Right lobe of liver (tissue), 6 donors: ENCODE measurements at regions not wholly inside any gene's neighbourhood (a gene's known extent, or its start where the extent isn't known, plus 50 kb on each side); places are given as distances from the start of the nearest gene placed in this dataset.

Experiments
- ATAC-seq, 4 donors: fragments of 200-7000 bp; cut with Tn5 transposase; one replicate each; pipeline ENCODE4 v1.9.1; 2020; ENCODE audit warnings: mild to moderate bottlenecking in 4 of 4, moderate library complexity in 4 of 4
- DNase-seq, 3 donors: peaks; one replicate each; pipeline ENCODE4 v3.0.0-alpha.2; 2020
- H3K27ac ChIP-seq, 3 donors: fragments of 200-600 bp; one replicate each; pipeline ENCODE4 v1.8.0; 2022
- H3K27me3 ChIP-seq, 2 donors: fragments of 200-600 bp; one replicate each; pipeline ENCODE4 v1.8.0; 2022
- H3K36me3 ChIP-seq, 4 donors: fragments of 200-600 bp; sonication (generic) in 1 of 4; one replicate each; pipeline versions ENCODE4 v1.5.1 to v1.8.0; 2017 to 2022; ENCODE audit warnings: control low read depth in 1 of 4
- H3K4me1 ChIP-seq, 4 donors: fragments of 200-600 bp; sonication (generic) in 1 of 4; one replicate each; pipeline versions ENCODE4 v1.5.1 to v1.8.0; 2017 to 2022; ENCODE audit warnings: control low read depth in 1 of 4
- H3K4me3 ChIP-seq, 3 donors: fragments of 200-600 bp; one replicate each; pipeline ENCODE4 v1.8.0; 2022
- H3K9me3 ChIP-seq, 4 donors: fragments of 200-600 bp; sonication (generic) in 1 of 4; one replicate each; pipeline versions ENCODE4 v1.5.1 to v1.8.0; 2017 to 2022; ENCODE audit warnings: control low read depth in 1 of 4
- POLR2A ChIP-seq: fragments of 450-650 bp; IDR thresholded peaks from one replicate; pipeline ENCODE4 v1.6.1; 2017; ENCODE audit warnings: antibody characterized with exemption, mild to moderate bottlenecking
- WGBS: methylation state at CpG from one replicate; pipeline ENCODE4 v1.1.6; 2018; ENCODE audit warnings: low coverage, low lambda C conversion rate; ENCODE audit not compliant: insufficient coverage; ENCODE audit errors: missing lambda C conversion rate; 5-methylcytosine and 5-hydroxymethylcytosine counted together
- intact Hi-C, 2 donors: fragments of 100-400 bp; cut with DNase I; formaldehyde crosslinking; loops; one replicate each; pipeline versions ENCODE4 v1.11.2 to v1.14.1; 2022
- TF ChIP-seq, protein P1 (sequence below), 4 donors: fragments of 200-600 bp in 3 of 4; fragments of 450-650 bp in 1 of 4; IDR thresholded peaks; one replicate each; pipeline versions ENCODE4 v1.5.1 to v1.8.0; 2016 to 2022; ENCODE audit warnings: antibody characterized with exemption in 4 of 4, mild to moderate bottlenecking in 2 of 4
- donor health status: DM: no; HTN: yes; CAD: no.
- donor health status: DM: no; HTN: no; CAD: no.
- donor health status: DM: no; HTN: no; CAD: no.
- donor health status: DM: no; HTN: yes; CAD: no.
- donor health status: DM: no; HTN: yes; CAD: no.

DNA sequence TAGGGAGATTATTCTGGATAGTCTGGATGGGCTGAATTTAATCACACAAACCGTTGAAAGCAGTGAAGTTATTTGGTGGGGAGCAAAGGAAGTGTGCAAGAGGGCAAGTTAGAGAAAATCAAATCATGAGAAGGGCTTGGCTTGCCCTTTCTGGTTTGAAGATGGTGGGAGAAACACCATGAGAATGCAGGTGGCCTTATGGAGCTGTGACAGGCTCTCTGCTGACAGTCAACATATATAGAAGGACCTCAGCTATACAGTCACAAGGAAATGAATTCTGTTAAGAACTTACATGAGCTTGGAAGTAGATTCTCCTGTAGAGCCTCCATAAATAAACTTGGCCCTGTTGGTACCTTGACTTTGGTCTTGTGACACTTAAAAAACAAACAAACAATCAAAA, 72.3 kb downstream of the GMNC start:
- H3K27ac ChIP-seq: no peak overlapping the region
- no peak for TF ChIP-seq POLR2A
- TF ChIP-seq, protein P1, sequence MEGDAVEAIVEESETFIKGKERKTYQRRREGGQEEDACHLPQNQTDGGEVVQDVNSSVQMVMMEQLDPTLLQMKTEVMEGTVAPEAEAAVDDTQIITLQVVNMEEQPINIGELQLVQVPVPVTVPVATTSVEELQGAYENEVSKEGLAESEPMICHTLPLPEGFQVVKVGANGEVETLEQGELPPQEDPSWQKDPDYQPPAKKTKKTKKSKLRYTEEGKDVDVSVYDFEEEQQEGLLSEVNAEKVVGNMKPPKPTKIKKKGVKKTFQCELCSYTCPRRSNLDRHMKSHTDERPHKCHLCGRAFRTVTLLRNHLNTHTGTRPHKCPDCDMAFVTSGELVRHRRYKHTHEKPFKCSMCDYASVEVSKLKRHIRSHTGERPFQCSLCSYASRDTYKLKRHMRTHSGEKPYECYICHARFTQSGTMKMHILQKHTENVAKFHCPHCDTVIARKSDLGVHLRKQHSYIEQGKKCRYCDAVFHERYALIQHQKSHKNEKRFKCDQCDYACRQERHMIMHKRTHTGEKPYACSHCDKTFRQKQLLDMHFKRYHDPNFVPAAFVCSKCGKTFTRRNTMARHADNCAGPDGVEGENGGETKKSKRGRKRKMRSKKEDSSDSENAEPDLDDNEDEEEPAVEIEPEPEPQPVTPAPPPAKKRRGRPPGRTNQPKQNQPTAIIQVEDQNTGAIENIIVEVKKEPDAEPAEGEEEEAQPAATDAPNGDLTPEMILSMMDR (IDR thresholded peaks at IDR 0.05): no peak
- H3K9me3 ChIP-seq: no peaks in the 10 kb centered on the region
- ATAC-seq (peak in 1 of 4 donors; percentile 39), DNase-seq (no peak)
- no peak overlapping the region for H3K4me3 ChIP-seq
- H3K36me3 ChIP-seq: no peaks in the 10 kb centered on the region
- WGBS: 41% methylated on average over 1 of the region's 1 CpG
- intact Hi-C loops: no loop called here
- H3K4me1 ChIP-seq: no peaks in the 10 kb centered on the region
- H3K27me3 ChIP-seq: no peaks in the 10 kb centered on the region

DNA sequence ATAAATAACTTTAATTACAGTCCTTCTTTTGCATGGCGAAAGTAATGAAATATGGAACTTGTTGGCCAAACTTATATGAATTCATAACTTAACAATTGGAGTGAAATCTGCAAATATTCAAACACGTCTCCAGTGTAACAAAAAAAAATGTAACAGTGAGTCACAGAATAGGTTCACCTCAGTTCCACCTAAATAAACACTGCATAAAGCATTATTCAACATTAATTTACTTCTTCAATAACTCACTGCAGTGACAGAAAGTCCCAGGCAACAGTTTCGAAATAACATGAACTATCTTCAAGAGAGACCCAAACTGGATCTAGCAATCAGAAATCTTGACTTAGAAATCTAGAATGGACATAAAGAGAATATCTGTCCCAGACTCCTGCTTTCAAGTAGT, 75.6 kb downstream of the GMNC start:
- no peaks in the 10 kb centered on the region for H3K9me3 ChIP-seq
- no peaks in the 10 kb centered on the region for H3K4me1 ChIP-seq
- no peak for ATAC-seq
- H3K4me3 ChIP-seq: no peak overlapping the region
- TF ChIP-seq POLR2A: no peak
- TF ChIP-seq, protein P1 (IDR thresholded peaks at IDR 0.05): no peak
- H3K27me3 ChIP-seq: no peaks in the 10 kb centered on the region
- DNase-seq: no peak
- WGBS: 88% methylated on average over 3 of the region's 3 CpGs
- intact Hi-C loops: no loop called here
- H3K27ac ChIP-seq: no peak overlapping the region
- H3K36me3 ChIP-seq: no peaks in the 10 kb centered on the region

DNA sequence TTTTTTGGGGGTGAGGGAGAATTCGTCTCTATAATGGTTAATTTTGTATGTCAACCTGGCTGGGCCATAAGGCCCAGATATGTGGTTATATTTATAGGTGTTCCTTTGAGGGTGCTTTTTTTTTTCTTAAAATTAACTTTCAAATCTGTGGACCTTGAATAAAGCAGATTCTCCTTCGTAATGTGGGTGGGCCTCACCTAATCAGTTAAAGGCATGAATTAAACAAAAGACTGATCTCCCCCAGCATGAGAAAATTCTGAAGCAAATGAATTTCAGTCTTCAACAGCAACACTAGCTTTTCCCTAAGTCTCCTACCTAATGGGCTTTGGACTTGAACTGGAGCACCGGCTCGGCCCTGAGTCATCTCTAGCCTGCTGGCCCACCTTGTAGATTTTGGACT, 77.4 kb downstream of the GMNC start:
- DNase-seq (no peak), ATAC-seq (no peak)
- 85% methylated on average over 4 of the region's 4 CpGs for WGBS
- Histone ChIP-seq H3K36me3 (no peaks in the 10 kb centered on the region), H3K4me3 (no peak overlapping the region), H3K4me1 (no peaks in the 10 kb centered on the region), H3K27ac (no peak overlapping the region), H3K27me3 (no peaks in the 10 kb centered on the region), H3K9me3 (no peaks in the 10 kb centered on the region)
- intact Hi-C loops: no loop called here
- TF ChIP-seq, protein P1 (IDR thresholded peaks at IDR 0.05): no peak
- no peak for TF ChIP-seq POLR2A

DNA sequence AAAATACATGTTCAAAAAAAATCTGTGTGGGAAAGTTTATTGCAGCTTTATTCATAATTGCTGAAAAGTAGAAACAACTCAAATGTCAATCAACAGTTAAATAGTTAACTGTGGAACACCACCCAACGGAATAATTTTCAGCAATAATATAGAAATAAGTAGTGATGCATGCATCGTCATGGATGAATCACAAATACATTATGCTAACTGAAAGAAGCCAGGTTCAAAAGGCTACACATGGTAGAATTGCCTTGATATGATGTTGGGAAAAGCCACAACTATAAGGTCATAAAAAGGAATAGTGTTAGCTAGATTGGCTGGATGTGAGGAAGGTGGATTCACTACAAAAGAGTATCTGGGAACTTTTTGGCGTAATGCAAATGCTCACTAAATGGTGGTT, 82.0 kb downstream of the GMNC start:
- no peak for ATAC-seq
- 87% methylated on average over 3 of the region's 3 CpGs for WGBS
- intact Hi-C loops: no loop called here

DNA sequence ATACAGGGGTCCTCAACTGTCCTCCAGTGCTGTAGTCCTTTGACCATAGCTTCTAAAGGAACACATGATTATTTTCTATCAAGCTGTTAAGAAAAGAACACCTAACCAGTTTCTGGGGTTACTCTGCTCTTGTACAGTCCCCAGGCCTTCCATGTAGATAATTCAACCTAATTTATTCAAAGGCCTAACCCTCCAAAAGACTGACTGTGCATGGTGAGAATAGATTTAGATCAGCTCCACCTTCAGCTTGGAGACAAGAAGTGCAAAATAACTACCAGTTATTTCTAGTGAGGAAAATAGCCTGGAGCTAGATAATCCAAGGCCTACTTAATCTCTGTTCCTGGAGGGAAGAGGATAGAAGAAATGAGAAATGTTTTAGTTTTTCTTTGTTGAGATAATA, 87.9 kb downstream of the GMNC start:
- no peak for ATAC-seq
- Histone ChIP-seq H3K4me1 (no peaks in the 10 kb centered on the region), H3K36me3 (no peaks in the 10 kb centered on the region), H3K4me3 (no peak overlapping the region), H3K27me3 (no peaks in the 10 kb centered on the region), H3K27ac (no peak overlapping the region), H3K9me3 (no peaks in the 10 kb centered on the region)
- TF ChIP-seq, protein P1 (IDR thresholded peaks at IDR 0.05): no peak
- intact Hi-C loops: no loop called here
- DNase-seq: no peak

More for the DNA sequence above, 82.0 kb downstream of the GMNC start:
- Histone ChIP-seq H3K27me3 (no peaks in the 10 kb centered on the region), H3K4me1 (no peaks in the 10 kb centered on the region), H3K27ac (no peak overlapping the region), H3K9me3 (no peaks in the 10 kb centered on the region), H3K4me3 (no peak overlapping the region), H3K36me3 (no peaks in the 10 kb centered on the region)
- DNase-seq: no peak
- TF ChIP-seq, protein P1 (IDR thresholded peaks at IDR 0.05): no peak
- no peak for TF ChIP-seq POLR2A
